ENCODE measurements at regions not wholly inside any gene's neighbourhood (a gene's known extent, or its start where the extent isn't known, plus 50 kb on each side); places are given as distances from the start of the nearest gene placed in this dataset.

DNA sequence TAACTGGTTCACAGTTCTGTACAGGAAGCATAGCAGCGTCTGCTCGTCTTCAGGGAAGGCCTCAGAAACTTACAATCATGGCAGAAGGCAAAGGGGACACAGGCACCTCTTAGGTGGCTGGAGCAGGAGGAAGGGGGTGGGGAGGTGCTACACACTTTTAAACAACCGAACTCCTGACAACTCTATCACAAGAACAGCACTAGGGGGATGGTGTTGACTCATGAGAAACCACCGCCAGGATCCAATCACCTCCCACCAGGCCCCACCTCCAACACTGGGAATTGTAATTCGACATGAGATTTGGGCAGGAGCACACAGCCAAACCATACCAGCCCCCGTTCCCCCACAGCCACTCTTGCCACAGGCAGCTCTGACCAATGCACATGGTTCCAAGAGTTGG, 306.3 kb upstream of the POU3F1 start:
- TF ChIP-seq, protein P1, sequence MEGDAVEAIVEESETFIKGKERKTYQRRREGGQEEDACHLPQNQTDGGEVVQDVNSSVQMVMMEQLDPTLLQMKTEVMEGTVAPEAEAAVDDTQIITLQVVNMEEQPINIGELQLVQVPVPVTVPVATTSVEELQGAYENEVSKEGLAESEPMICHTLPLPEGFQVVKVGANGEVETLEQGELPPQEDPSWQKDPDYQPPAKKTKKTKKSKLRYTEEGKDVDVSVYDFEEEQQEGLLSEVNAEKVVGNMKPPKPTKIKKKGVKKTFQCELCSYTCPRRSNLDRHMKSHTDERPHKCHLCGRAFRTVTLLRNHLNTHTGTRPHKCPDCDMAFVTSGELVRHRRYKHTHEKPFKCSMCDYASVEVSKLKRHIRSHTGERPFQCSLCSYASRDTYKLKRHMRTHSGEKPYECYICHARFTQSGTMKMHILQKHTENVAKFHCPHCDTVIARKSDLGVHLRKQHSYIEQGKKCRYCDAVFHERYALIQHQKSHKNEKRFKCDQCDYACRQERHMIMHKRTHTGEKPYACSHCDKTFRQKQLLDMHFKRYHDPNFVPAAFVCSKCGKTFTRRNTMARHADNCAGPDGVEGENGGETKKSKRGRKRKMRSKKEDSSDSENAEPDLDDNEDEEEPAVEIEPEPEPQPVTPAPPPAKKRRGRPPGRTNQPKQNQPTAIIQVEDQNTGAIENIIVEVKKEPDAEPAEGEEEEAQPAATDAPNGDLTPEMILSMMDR (conservative IDR thresholded peaks at IDR 0.05; ENCODE audit: low read depth in 2 of 2): no peak
- TF ChIP-seq EZH2 (IDR thresholded peaks at IDR 0.05; ENCODE audit: low read depth, unreplicated experiment) (no peak), JUNB (IDR thresholded peaks at IDR 0.05; ENCODE audit: unreplicated experiment) (no peak)

All from GM23338 (cell line).